ENCODE measurements at regions not wholly inside any gene's neighbourhood (a gene's known extent, or its start where the extent isn't known, plus 50 kb on each side); places are given as distances from the start of the nearest gene placed in this dataset.
"Not testable (repeated sequence)": the region's sequence is repeated elsewhere in the genome, so short reads cannot be mapped to it uniquely, and the experiment has no call there.

DNA sequence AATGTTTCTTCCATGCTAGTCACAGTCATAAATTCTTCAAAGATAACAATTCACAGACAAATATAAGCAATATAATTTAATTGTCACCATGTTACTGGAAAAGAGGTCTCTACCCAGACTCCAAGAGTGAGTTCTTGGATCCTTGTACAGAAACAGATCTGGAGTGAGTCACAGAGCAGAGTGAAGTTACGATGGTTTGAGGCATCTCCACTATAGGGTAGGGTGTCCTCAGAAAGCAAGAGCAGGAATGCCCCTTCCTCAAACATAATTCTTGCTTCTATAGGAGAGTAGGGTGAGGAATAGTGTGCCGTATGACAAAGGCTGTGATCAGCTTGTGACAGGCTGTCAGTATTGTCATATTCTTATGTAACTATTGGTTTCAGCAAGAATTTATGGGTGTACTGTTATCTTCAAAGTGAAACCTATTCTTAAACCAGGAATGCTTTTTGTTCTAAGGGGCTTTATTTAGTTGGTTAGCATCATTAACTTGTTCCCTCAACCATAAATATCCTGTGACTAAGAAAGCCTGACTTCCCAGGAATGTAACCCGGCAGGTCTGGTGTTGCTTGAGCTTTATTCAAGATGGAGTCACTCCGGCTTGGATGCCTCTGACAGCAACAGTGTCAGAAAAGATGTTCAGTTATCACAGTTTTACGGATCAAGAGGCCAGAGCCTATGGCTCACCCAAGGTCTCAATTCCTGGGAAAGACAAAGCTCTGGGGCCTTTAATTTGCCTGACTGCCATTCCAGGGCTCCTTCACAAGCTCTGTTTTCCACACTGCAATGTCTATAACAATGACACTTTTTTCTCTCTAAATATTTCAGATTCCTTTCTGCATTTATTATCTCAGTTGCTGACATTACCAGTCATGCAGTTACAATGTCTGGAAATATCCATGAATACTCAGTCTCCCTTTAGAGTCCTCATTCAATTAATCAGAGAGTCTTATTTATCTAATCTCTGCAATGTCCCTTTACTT is 298.6 kb downstream of the C6orf118 start:
- DNase-seq (ENCODE audit: low spot score), result peak; percentile 18
- FAIRE-seq, result no peak

- FAIRE-seq (no peak), DNase-seq (ENCODE audit: low spot score) (no peak)
Observed at GRCh38 chr6:165008971-165009370, 300.4 kb downstream of the C6orf118 start.

- DNase-seq (ENCODE audit: low spot score) (no peak), FAIRE-seq (no peak)
Observed at GRCh38 chr6:165002866-165003265, 306.5 kb downstream of the C6orf118 start.

GRCh38 chr6:165002358-165002757 is 307.0 kb downstream of the C6orf118 start:
- DNase-seq (ENCODE audit: low spot score) (no peak), FAIRE-seq (no peak)

DNA sequence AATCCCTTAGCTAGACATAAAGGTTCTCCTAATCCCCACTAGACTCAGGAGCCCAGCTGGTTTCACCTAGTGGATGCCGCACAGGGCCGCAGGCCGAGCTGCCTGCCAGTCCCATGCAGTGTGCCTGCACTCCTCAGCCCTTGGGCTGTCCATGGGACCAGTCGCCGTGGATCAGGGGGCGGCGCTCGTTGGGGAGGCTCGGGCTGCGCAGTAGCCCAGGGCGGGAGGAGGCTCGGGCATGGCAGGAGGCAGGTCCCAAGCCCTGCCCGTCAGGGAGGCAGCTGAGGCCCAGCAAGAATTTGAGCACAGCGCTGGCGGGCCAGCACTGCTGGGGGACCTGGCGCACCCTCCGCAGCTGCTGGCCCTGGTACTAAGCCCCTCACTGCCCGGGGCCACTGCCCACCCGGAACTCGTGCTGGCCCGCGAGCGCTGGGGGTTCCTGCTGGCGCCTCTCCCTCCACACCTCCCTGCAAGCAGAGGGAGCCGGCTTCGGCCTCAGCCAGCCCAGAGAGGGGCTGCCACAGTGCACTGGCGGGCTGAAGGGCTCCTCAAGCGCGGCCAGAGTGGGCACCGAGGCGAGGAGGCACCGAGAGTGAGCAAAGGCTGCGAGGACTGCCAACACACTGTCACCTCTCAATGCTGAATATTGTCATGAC is 307.8 kb downstream of the C6orf118 start:
- no peak for DNase-seq (ENCODE audit: low spot score)
- no peak for FAIRE-seq

GRCh38 chr6:164998297-164998696 is 311.1 kb downstream of the C6orf118 start:
- FAIRE-seq, result peak; percentile 66
- DNase-seq (ENCODE audit: low spot score), result no peak

DNA sequence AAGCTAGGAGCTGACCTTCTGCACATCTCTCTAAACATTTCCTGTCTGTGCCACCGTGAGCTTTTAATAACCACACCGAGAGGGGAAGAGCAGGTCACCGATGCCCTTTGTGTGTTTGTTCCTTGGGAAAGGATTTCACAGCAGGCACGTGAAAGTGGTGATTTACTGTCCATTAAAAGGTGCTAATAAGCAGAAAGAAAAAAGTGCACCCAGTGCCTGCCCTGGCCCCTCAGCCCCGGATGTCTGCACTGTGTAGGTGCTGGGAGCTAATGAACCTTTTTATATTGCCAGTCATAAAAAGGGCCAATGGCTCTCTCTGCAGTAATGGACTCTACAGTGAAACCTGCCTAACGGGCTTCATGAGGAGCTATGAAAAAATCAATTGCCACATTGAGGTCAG is 312.6 kb downstream of the C6orf118 start:
- DNase-seq (ENCODE audit: low spot score), result no peak
- FAIRE-seq, result no peak

- FAIRE-seq (no peak), DNase-seq (ENCODE audit: low spot score) (no peak)
Observed at GRCh38 chr6:164991573-164991972, 317.8 kb downstream of the C6orf118 start.

DNA sequence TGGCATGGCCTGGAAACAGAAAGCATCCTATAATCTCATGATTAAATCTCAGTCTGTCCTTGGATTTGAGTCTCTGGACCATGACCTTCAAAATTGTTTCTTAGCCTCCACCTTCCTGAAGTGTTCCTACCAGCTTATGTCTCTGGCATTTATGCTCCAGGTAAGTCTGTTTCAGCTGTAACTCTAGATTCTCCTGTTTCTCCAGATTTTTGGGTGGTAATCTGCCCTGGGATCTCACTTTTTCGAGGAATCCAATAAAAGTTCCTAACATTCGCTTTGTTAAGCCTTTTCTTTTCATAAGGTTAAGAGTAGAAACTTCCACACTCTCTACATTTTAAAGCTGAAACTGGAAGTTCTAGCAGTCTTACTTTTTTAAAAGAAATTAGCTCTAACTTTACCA is 318.5 kb downstream of the C6orf118 start:
- FAIRE-seq (no peak), DNase-seq (ENCODE audit: low spot score) (no peak)

- FAIRE-seq (no peak), DNase-seq (ENCODE audit: low spot score) (no peak)
Observed at GRCh38 chr6:164982389-164982788, 327.0 kb downstream of the C6orf118 start.

- DNase-seq (ENCODE audit: low spot score), result no peak
- FAIRE-seq, result no peak
Observed at GRCh38 chr6:164967102-164967501, 342.3 kb downstream of the C6orf118 start.

DNA sequence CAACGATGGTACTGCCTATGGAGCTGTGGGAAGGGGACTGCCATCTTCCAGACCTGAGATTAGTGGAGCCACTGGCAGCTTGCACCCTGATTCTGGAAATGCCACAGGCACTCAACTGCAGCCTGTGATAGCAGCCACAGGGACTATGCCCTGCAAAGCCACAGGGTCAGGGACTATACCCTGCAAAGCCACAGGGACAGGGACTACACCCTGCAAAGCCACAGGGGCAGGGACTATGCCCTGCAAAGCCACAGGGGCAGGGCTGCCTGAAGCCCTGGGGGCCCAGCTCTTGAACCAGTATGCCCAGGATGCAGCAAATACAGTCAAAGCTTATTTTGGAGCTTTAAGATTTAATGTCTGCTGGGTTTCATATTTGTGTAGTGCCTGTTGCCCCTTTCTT is 346.6 kb downstream of the C6orf118 start:
- no peak for FAIRE-seq
- no peak for DNase-seq (ENCODE audit: low spot score)

DNA sequence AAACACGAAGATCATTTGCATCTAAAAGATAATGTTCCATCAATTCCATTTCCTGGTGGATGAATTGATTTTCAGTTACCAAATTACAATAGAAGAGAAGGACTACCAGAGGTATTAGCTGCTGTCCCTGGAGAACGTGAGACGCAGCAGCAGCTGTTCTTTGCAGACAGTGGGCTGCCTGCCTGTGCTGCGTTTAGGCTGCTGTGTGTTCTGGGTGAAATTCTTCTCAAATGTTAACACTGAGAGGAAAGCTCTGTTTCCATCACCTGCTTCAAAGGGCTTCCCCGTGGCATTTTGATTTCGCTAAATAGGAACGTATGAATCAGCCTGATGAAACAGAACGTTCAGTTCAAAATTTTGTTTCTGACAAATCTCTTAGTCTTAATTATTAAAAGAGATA is 362.2 kb downstream of the C6orf118 start:
- no peak for DNase-seq (ENCODE audit: low spot score)
- FAIRE-seq, result no peak

GRCh38 chr6:164942271-164942670 is 367.1 kb downstream of the C6orf118 start:
- FAIRE-seq, result no peak
- no peak for DNase-seq (ENCODE audit: low spot score)

DNA sequence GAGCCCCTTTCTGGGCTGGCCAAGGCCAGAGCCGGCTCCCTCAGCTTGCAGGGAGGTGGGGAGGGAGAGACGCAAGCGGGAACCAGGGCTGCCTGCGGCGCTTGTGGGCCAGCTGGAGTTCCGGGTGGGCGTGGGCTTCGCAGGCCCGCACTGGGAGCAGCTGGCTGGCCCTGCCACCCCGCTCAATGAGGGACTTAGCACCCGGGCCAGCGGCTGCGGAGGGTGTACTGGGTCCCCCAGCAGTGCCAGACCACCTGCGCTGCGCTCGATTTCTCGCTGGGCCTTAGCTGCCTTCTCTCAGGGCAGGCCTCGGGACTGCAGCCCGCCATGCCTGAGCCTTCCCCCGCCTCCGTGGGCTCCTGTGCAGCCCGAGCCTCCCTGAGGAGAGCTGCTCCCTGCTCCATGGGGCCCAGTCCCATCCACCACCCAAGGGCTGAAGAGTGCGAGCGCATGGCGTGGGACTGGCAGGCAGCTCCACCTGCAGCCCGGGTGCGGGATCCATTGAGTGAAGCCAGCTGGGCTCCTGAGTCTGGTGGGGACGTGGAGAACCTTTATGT is 376.1 kb downstream of the C6orf118 start:
- not testable (repeated sequence) for DNase-seq (ENCODE audit: low spot score); FAIRE-seq

DNA sequence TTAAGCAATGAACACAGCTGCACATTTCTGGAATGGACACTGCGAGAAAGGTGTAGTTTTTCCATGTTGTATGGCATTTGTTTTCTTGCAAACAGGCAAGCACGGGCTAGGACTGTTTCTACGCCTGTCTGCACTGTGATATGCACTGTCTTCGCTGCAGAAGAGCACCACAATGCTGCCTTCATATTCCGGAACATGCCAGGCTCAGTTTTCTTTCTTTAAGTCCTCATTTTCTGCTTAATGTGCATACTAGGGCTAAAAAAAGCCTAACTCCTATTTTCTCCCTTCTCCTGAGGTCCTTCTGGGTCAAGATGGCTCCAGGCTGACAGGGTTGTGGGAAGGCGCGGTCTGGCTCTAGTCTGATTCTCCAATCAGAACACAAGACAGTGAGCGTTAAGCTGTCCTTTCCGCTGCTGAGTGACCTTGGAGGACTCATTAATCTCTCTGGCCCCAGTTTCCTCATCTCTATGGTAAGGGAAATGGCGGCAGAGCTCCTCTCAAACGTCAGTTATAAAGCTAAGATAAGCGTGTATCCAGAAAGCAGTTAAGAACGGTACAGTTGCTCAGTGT is 379.9 kb downstream of the C6orf118 start:
- FAIRE-seq (no peak), DNase-seq (ENCODE audit: low spot score) (no peak)

DNA sequence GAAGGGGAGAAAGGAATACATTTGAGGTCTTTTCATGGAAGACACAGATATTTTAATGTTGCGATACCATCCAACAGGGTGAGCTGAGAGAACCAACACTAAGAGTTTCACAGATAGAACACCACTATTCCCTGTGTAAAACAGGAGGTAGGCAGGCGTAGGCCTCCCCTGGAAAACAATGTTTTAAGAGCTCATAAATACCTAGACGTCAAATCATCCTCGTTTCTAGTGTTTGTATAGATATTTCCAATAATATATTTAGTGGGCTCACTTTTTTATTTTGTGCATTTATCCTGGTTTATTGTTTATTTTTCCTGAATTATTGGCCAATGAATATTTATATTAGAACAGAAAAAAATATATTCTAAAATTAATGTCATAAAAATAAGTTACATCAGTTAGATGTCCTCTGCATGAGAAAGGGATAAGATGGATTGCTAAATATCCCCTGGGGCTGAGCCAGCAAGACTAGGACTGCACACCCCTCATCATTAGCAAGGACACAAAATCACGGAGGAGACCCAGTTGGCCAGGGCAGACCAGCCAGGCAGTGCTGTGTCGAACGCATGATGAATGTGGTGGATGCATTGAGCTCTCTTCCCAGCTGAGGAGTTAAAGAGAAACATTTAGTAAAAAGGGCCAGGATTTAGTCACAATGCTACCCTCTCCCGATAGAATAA is 380.5 kb downstream of the C6orf118 start:
- FAIRE-seq, result no peak
- no peak for DNase-seq (ENCODE audit: low spot score)

DNA sequence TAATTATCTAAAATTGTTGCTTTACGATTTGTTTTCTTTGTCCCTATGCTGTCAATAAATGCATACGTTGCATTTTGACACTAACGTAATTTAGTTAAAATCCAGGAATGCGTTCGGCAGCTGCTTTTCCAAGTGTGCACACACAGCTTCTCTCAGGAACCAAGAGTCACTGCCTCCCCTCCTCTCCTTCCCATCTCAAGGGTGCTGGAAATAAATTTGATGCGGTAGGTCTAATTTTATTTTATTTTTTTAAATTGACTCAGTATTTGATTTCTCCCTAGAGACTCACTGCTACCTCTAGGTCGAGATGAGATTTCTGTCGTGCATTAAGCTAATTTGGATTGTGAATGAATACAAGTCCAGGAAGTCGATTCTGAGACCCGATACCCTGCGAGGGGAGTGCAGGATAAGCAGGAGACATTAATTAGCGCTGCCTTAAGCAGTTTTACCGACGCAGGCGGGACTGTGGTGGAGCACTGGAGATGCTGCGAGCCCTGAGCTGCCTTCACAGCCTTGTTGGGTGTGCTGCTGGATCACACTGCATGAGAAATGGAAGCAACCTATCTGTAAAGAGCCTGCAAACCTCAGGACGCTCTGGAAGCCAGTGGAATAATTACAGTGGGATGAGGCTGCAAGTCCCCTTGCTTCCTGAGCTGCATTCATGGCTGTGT is 381.2 kb downstream of the C6orf118 start:
- DNase-seq (ENCODE audit: low spot score), result no peak
- no peak for FAIRE-seq

DNA sequence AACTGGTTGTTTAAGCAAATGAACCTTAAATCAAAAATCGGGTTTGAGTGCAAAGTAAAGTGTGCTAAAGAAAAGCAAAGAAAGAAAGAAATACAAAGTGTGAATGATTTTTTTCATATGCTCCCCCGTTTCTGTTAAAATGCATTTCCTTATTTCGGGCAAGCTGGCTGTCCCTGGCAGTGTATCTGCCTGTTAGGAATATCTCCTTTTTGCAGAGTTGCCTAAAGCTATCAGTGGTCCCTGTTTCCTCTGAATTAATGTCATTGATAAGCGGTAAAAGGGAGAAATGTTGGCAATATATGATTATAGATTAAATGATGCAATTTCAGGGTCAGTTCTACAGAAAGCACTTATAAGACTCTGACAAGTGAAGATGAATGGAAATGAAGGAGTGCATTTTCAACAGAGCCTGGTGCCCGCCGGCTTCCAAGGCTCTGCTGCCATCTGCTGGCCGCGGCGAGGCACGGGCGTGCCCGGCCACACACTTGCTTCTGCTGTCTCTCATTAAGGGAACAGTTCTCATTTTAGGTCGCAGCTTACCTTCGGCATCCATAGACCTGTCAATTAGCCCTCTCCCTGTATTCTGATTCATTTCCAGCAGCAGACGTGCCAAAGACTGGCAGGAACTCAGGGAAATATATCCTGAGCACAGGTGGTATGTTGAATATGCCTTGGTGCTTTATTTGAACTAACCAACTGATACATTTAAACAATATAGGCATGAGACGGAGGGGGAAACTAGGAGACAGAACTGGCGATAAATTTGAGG is 381.9 kb downstream of the C6orf118 start:
- FAIRE-seq, result no peak
- DNase-seq (ENCODE audit: low spot score), result peak; percentile 69

GRCh38 chr6:164926686-164927085 is 382.7 kb downstream of the C6orf118 start:
- no peak for DNase-seq (ENCODE audit: low spot score)
- FAIRE-seq, result no peak
